Omental fat pad (tissue), 3 donors: ENCODE measurements at regions not wholly inside any gene's neighbourhood (a gene's known extent, or its start where the extent isn't known, plus 50 kb on each side); places are given as distances from the start of the nearest gene placed in this dataset.
"Not testable (repeated sequence)": the region's sequence is repeated elsewhere in the genome, so short reads cannot be mapped to it uniquely, and the experiment has no call there.

Experiments used
- ATAC-seq: fragments of 150-250 bp; one replicate; pipeline ENCODE4 v1.9.1; 2016; ENCODE audit warnings: mild to moderate bottlenecking, moderate library complexity; ENCODE audit not compliant: low FRiP score
- DNase-seq: peaks from one replicate; pipeline ENCODE4 v3.0.0-alpha.2; 2019; ENCODE audit warnings: low spot score
- TF ChIP-seq, protein P1 (sequence below), 3 donors: fragments of 450-650 bp; IDR thresholded peaks; one replicate each; pipeline ENCODE4 v1.5.1; 2016 to 2017; ENCODE audit warnings: antibody characterized with exemption in 3 of 3, mild to moderate bottlenecking in 3 of 3, moderate library complexity in 2 of 3

- TF ChIP-seq, protein P1, sequence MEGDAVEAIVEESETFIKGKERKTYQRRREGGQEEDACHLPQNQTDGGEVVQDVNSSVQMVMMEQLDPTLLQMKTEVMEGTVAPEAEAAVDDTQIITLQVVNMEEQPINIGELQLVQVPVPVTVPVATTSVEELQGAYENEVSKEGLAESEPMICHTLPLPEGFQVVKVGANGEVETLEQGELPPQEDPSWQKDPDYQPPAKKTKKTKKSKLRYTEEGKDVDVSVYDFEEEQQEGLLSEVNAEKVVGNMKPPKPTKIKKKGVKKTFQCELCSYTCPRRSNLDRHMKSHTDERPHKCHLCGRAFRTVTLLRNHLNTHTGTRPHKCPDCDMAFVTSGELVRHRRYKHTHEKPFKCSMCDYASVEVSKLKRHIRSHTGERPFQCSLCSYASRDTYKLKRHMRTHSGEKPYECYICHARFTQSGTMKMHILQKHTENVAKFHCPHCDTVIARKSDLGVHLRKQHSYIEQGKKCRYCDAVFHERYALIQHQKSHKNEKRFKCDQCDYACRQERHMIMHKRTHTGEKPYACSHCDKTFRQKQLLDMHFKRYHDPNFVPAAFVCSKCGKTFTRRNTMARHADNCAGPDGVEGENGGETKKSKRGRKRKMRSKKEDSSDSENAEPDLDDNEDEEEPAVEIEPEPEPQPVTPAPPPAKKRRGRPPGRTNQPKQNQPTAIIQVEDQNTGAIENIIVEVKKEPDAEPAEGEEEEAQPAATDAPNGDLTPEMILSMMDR (IDR thresholded peaks at IDR 0.05): no peak
- no peak for DNase-seq
- ATAC-seq: no peak
Measured at GRCh38 chr9:102519423-102519822, 475.7 kb upstream of the CYLC2 start.

GRCh38 chr9:102518324-102518723 is 476.8 kb upstream of the CYLC2 start:
- ATAC-seq: no peak
- DNase-seq: no peak
- TF ChIP-seq, protein P1 (IDR thresholded peaks at IDR 0.05): no peak

- TF ChIP-seq, protein P1 (IDR thresholded peaks at IDR 0.05): no peak
- ATAC-seq: no peak
Measured at GRCh38 chr9:102514541-102514940, 480.6 kb upstream of the CYLC2 start.

DNA sequence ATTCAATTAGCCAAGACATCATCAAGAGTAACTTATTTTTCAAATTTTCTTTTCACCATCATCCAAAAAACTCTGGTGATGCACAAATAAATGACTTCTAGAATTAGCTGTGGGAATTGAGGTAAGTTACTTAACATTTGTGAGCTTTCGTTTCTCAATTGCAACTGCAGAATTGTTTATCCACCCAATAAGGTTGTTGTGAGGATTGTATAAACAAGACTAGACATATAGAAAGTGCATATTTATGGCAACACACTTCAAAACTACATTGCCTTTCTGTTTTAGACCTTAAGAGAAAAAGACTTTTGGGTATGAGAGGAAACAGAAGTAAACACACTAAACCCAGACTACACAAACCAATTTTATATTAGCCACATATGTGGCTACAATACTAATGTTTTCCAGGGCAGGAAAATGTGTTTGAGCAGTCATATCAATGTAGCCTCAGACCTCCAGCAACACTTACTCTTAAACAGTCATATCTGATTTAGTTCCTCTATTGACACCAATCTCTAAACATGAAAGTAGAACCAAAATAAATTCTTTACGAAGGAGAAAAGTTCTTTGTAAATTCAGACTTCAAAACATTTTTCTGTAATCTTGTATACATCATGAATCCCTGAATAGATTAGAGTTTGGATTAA is 488.0 kb upstream of the CYLC2 start:
- DNase-seq: no peak
- TF ChIP-seq, protein P1 (IDR thresholded peaks at IDR 0.05): no peak
- no peak for ATAC-seq

More at GRCh38 chr9:102514541-102514940, 480.6 kb upstream of the CYLC2 start:
- no peak for DNase-seq

- ATAC-seq (no peak), DNase-seq (no peak)
- TF ChIP-seq, protein P1 (IDR thresholded peaks at IDR 0.05): no peak
Measured at GRCh38 chr9:102506406-102506805, 488.7 kb upstream of the CYLC2 start.

- TF ChIP-seq, protein P1 (IDR thresholded peaks at IDR 0.05): no peak
- no peak for ATAC-seq
- no peak for DNase-seq
Measured at GRCh38 chr9:102499468-102499867, 495.7 kb upstream of the CYLC2 start.

GRCh38 chr9:102497709-102498108 is 497.4 kb upstream of the CYLC2 start:
- ATAC-seq (no peak), DNase-seq (no peak)
- TF ChIP-seq, protein P1 (IDR thresholded peaks at IDR 0.05): no peak

- not testable (repeated sequence) for ATAC-seq, DNase-seq
Measured at GRCh38 chr9:102486976-102487375, 508.2 kb upstream of the CYLC2 start.
